GM18517 (cell line): ENCODE measurements at regions not wholly inside any gene's neighbourhood (a gene's known extent, or its start where the extent isn't known, plus 50 kb on each side); places are given as distances from the start of the nearest gene placed in this dataset.

Source experiments
- ATAC-seq: cut with Tn5 transposase; IDR thresholded peaks from one replicate; pipeline ENCODE4 v1.9.1; 2021; ENCODE audit warnings: mild to moderate bottlenecking, moderate library complexity; ENCODE audit not compliant: unreplicated experiment

- ATAC-seq = no peak
Measured at GRCh38 chr18:78021196-78021595, 771.5 kb downstream of the GALR1 start.

DNA sequence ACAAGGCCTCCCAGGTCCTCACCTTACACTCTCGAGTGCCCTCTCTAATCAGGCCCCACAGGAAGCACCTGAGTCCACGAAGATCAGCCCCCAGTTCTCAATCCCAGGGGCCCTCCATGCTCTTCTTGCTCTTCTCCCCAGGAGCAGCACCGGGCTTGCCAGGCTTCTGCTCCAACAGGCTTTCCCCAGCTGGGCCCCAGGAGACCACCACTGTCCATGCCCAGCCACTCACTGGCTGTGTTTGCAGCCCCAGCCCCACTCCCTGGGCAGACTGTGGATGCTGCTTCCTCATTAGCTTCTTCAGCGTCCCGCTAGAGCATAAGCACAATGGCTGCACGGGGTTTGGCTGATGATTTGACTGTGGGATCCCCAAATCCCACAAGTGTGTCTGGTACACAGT is 781.9 kb downstream of the GALR1 start:
- no peak for ATAC-seq

DNA sequence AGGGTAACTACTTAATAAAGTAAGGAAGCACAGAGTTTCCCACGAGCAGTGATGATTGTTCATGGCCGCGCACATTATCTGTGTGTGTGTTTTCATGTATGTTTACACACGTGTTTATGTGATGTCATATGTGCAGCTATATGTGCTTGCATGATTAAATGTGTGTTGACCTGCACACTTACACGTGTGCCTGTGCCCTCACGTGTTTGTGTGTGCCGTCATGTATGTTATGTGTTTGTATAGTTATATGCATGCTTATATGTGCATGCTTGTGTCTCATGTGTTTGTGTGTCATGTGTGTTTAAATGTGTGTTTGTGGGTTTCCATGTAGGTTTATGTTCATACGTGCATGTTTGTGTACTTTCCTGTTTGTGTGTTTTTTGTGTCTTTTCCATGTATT is 782.3 kb downstream of the GALR1 start:
- no peak for ATAC-seq

- ATAC-seq = no peak
Measured at GRCh38 chr18:78032574-78032973, 782.9 kb downstream of the GALR1 start.

DNA sequence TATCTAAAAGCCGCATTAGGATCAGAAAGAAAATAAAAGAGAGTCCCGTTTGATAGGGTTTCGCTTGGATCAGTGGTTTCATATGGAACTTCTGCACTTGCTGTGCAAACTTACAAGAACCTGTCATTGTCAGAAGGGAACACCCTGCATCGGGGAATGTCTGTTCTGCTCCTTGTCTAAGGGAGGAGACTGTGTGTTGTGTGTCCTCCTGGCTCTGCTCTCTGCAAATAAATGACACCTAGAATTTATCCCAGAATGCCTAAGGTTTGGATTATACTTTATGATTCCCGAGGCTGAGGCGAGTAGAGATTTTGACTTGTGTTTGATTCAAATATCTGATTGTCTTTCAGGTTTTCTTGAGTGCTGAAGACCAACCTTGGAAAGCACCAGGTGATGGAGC is 785.1 kb downstream of the GALR1 start:
- no peak for ATAC-seq

DNA sequence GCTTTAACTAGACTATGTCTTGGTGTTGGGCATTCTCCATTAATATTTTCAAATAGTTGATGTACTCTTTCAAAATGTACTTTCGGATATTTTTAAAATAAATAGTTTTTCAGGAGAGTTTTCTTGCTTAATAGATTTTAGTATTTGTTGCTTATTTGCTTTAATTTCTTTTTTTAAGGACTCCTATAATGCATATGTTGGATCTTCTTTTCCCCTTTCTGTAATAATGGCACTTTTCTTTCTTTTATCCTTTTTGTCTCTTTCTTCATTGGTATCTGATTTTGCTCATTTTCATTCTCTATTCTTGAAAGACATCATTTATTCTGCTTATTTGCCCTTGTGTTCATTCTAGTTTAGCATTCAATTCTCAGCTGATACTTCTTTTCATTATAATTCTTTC is 791.6 kb downstream of the GALR1 start:
- no peak for ATAC-seq

- ATAC-seq = no peak
Measured at GRCh38 chr18:78046631-78047030, 797.0 kb downstream of the GALR1 start.

- no peak for ATAC-seq
Measured at GRCh38 chr18:78049281-78049680, 799.6 kb downstream of the GALR1 start.

DNA sequence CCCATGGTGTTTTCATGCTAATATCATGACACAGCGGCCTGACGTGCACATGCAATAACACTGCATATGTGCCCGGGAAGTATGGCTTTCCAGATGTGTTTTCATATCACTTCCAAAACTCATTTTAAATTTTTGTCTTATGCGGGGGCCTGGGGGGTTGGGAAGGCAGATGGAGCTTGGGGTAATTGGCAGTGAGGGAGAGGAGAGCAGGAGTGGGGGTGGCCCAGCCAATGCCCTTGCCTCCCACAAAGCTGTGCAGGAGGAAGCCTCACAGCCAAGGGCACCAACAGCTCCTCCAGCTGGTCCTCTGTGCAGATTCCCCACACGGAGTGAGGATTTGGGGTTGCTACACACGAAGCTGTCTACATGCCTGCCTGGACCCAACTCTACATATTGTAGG is 805.2 kb downstream of the GALR1 start:
- ATAC-seq = no peak

- ATAC-seq = no peak
Measured at GRCh38 chr18:78056011-78056410, 806.4 kb downstream of the GALR1 start.

DNA sequence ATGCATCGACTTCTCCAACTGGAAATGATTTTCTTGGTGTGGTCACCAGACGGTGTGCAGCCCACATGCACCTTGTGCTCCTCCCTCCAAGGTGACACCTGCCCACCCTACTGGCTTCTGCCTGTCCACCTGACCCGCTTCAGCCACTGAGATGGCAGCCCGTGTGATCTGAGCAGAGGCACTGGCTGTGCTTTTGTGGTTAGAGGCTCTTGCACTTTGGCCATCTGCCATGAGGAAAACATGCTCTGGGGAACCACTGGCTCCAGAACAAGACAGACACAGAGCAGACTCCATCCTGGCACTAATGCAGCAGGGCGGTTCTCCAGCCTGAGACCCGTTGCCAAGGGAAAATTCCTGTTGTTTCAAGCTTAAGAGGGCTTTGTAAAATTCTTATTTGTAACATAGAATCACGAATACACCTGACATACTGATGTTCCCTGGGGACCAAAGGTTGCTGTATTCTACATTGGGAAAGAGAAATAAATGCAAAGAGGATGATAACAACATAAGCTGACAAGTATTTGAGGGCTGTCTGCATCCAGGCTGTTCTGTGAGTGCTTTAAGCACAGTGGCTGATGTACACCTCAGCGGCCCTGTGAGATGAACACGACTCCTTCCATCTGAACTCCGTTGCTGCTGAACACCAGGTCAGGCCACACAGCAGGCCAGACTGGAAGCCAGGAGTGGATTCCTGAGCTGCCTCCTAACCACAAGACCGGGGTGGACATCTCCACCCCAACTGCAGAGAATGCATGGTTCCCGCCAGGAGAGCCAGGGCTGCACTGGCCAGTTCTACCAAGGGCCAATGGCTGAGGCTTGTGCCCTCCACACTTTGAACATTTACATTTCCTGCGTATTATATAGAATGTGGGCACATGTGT is 820.4 kb downstream of the GALR1 start:
- no peak for ATAC-seq

DNA sequence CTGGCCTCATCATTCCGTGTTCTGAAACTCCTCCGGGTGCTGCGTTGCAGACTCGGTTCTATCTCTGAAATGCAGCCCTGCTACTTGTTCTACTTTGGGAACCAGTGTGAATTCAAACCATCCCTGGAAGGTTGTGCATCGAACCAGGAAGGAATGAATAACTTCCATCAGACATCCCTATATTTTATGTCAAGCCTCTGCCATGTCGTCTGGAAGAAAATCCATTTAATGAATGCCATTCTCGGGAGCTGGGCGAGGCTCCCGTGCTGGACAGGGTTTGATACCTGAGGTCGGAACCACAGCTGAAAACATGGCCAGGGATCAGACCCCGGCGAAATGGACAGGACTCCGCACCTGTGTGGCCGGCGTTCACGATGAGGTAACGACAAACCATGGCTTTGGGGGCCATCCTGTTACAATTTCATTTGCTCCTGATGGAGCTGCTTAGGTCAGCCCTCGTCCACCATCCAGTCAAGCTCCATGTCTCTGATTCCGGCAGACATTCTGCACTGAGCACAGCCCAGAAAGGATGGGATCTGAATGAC is 821.6 kb downstream of the GALR1 start:
- no peak for ATAC-seq

GRCh38 chr18:78071776-78072175 is 822.1 kb downstream of the GALR1 start:
- no peak for ATAC-seq

DNA sequence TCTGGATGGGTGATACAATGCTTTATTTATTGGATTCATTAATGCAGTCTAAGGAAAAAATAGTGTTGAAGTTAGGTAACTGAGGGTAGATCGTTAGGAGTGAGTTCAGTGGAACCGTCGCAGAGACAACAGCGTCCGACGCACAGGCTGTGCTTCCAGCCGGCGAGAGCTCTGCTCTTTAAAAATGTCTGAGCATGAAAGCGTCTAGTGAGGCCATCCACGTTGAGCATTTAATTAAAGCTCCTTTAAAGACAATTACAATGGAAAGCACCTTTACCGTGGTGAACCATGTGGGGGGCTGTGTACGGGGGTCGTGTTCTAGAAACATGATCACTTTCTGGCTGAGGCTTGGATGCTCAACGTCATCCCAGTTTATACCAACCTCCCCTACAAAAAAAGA is 822.7 kb downstream of the GALR1 start:
- no peak for ATAC-seq

- no peak for ATAC-seq
Measured at GRCh38 chr18:78073275-78073674, 823.6 kb downstream of the GALR1 start.

- no peak for ATAC-seq
Measured at GRCh38 chr18:78074400-78075020, 824.9 kb downstream of the GALR1 start.

- no peak for ATAC-seq
Measured at GRCh38 chr18:78080081-78080480, 830.4 kb downstream of the GALR1 start.

DNA sequence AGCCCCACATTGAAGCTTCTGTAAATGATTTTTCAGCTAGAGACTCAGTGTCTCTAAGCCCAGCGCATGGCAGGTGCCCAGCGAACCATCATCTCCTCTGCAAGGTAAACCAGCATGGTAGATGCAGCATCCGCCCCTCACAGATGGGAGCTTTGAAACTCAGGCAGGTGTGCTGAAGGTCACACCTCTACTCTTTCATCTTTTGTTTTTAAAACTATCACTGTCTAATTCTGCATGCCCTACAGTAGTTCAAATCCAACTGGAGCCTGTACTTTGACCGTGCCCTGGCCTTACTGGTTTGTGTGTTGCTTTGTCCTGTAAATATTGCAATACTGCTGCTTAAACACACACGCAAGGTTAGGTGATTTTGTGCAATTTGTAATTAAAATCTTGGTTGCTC is 831.1 kb downstream of the GALR1 start:
- ATAC-seq = no peak

- no peak for ATAC-seq
Measured at GRCh38 chr18:78082816-78083215, 833.2 kb downstream of the GALR1 start.

- ATAC-seq = no peak
Measured at GRCh38 chr18:78085241-78086185, 835.9 kb downstream of the GALR1 start.

DNA sequence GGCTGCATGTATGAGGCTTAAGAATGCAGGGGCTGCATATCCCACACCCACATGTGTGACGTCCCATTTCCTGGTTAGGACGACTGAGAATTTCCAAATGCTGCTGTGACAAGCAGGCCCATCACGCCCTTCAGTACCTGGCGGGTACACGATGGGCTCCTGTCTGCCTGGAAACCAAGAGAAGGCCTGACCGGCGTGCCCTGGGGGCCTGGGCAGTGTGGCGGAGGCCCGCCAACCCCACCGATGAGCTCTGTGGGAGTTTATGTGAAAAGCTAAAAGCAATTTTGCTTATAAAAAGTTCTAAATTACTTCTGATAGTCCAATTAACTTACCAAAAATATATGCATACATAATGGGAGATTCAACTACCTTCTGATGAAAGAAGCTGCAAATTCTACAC is 837.3 kb downstream of the GALR1 start:
- ATAC-seq = no peak
